Mammary epithelial cell (primary cell): ENCODE measurements at regions not wholly inside any gene's neighbourhood (a gene's known extent, or its start where the extent isn't known, plus 50 kb on each side); places are given as distances from the start of the nearest gene placed in this dataset.

Source experiments
- CTCF ChIP-seq, 2 donors: IDR thresholded peaks in 1 of 2; conservative IDR thresholded peaks in 1 of 2; 2 replicates each; pipeline ENCODE4 v1.5.1; 2011 to 2012; ENCODE audit warnings: inconsistent platforms in 2 of 2, low read length in 2 of 2, mild to moderate bottlenecking in 2 of 2, control low read depth in 1 of 2, low read depth in 1 of 2; ENCODE audit not compliant: insufficient read depth in 1 of 2; ENCODE audit errors: extremely low read depth in 1 of 2
- EZH2 ChIP-seq: IDR thresholded peaks from 2 replicates; pipeline ENCODE4 v1.6.1; 2012; ENCODE audit warnings: low read length, inconsistent platforms, borderline replicate concordance

GRCh38 chr14:86896701-86897100, 1096.3 kb downstream of the GALC start:
- TF ChIP-seq CTCF (conservative IDR thresholded peaks at IDR 0.05 in 1 of 2, IDR thresholded peaks at IDR 0.05 in 1 of 2; ENCODE audit: extremely low read depth in 1 of 2, insufficient read depth in 1 of 2, low read depth in 1 of 2, low read length in 2 of 2): no peak
- TF ChIP-seq EZH2: no peak
